GM19351 (cell line): ENCODE measurements at regions not wholly inside any gene's neighbourhood (a gene's known extent, or its start where the extent isn't known, plus 50 kb on each side); places are given as distances from the start of the nearest gene placed in this dataset.

Experiments
- ATAC-seq: cut with Tn5 transposase; IDR thresholded peaks from one replicate; pipeline ENCODE4 v1.9.1; 2021; ENCODE audit warnings: mild to moderate bottlenecking, moderate library complexity; ENCODE audit not compliant: unreplicated experiment

GRCh38 chr5:148912714-148913398 is 86.4 kb downstream of the ADRB2 start:
- no peak for ATAC-seq

DNA sequence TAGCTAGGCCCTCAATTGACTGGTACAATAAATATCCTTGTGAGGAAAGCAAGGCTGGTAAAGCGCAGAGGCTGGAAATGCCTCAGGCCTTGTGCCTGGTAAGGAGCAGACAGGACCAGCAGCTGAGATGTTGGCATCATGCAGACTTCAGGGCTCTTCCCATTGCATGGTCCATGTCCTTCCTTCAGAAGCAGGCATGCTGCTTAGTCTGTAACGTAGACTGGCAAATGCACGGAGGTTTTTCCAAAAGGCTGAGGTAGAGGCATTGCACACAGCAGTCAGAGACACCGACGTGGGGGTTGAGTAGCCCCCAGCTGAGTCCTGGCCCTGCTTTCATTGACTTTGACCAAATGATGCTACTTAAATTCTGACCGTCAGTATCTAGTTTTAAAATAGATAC is 87.1 kb downstream of the ADRB2 start:
- ATAC-seq = no peak

DNA sequence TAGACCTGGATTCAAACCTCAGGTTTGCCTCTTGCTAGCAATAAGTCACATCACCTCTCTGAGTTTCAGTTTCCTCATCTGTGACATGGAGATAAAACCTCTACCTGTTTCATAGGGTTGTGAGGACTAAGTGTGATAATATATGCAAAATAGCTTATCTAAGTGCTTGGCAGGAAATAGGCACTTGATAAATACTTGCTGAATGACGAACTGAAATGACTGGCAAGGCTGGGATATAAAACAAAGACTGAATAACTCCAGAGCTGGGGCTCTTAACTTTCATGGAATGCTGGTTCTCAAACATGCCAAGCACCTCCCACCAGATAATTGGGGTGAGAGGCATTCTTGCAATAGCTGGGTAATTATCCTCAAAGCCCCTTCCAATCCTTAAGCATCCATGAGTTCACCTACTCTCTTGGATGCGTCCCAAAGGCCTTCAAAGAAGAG is 87.6 kb downstream of the ADRB2 start:
- no peak for ATAC-seq

DNA sequence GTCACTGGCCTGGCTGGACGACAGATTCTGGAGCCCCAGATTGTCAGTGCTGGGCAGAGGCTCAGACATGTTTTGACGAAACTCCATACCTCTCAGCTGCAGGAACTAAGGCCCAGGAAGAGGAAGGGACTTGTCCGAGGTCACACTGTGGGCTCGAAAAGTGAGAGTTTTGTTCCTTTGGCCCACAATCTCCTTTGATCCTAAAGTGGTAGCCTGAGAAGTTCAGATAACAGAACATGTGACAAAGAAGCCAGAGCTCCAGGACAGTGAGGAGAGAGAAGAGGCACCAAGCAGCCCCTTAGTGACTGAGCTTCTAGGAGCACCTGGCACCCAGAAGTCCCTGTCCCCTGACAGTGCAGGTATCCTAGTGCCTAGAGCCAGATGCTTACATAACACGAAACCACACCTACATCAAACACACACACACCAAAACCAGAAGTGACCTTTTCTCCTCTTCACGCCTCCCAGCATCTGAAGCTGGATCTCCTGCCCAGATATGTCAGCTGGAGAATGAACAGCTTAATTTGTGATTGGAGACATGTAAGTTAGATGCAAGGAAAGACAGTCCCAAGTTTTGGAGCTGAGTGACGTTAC is 88.9 kb downstream of the ADRB2 start:
- peak; percentile 49 for ATAC-seq

GRCh38 chr5:148920646-148921288 is 94.4 kb downstream of the ADRB2 start:
- ATAC-seq = no peak

DNA sequence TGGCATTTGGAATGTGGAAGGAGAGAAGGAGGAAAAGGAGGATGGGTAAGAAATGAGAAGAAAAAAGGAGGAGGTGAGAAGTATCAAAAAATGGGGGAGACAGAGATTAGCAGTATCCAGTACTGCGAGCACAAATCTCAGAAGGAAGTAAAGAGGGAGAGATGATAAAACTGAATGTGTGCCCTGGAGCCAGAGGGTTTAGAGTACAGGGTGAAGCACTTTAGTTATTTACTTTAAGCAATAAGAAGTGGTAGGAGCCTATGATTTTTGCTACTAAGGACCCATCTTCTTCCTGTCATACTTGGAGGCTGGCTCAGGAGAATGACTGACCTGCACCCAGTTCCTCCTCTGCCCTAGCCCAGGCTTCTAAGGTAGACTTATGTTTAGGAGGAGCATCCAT is 94.9 kb downstream of the ADRB2 start:
- no peak for ATAC-seq

GRCh38 chr5:148922606-148923005 is 96.2 kb downstream of the ADRB2 start:
- ATAC-seq = peak; percentile 72

DNA sequence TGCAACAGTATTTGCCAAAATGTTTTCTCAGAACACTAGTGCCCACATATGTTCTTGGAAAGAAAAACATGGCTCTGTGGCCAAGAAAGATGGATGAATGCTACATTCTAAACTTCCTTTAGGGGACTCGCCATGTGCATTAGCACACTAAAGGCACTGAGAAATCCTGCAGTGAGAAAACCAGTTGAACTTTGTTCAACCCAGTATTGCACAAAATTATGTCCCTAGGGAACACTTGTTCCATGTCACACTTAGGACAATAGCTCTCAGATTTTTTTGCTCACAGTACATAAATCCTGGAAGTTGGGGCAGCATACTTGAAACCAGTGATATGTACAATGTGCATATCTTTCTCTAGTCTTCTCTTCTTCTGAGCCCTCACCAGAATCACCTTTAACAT is 96.6 kb downstream of the ADRB2 start:
- no peak for ATAC-seq

DNA sequence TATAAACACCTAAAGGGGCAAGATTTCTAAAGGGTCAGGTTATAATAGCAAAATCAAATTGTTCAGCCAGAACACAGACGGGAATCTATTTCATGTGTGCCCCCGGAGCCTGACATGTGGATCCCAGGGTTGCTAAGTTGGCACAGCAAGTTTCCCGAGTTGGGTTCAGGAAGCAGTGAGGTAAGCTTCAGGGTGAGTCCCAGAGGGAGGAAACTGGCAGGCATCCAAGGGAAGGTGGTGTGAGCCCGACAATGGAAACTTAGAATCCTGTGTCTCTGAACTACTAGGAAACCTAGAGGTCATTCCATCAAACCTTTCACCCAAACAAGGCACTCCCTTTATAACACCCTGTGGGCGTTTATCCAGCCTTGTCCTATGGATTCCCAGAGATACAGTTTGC is 98.4 kb downstream of the ADRB2 start:
- ATAC-seq = no peak

GRCh38 chr5:148926207-148926606 is 99.8 kb downstream of the ADRB2 start:
- no peak for ATAC-seq

GRCh38 chr5:148927307-148927946 is 101.0 kb downstream of the ADRB2 start:
- ATAC-seq = no peak

- no peak for ATAC-seq
These were observed 101.7 kb downstream of the ADRB2 start for GRCh38 chr5:148928141-148928540.

DNA sequence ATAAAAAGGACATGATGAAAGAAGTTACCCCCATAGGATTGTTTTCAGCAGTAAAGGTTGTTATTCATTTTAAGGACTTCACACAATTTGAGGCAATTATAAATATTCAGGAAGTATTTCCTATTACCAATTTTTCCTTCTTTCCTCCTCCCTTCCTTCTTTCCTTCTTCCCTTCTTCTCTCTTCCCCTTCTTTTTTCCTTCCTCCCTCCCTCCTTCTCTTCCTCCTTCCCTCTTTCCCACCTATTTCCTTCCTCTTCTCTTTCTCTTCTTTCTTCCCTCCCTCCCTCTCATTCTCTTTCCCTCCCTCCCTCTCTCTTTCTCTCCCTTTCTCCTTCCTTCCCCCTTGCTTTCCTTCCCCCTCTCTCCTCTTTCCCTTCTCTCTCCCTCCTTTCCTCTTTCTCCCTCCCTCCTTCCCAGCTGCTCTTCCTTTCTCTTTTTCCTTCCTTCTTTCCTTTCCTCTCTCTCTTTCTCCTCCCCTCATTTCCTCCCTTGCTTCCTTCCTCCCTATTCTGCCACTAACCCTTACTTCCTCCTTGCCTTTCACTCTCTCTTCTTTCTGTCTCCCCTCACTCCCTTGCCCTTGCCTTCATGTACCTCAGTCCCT is 105.1 kb downstream of the ADRB2 start:
- no peak for ATAC-seq

- ATAC-seq = no peak
These were observed 106.0 kb downstream of the ADRB2 start for GRCh38 chr5:148932355-148932935.

GRCh38 chr5:148933903-148934432 is 107.6 kb downstream of the ADRB2 start:
- ATAC-seq = no peak

DNA sequence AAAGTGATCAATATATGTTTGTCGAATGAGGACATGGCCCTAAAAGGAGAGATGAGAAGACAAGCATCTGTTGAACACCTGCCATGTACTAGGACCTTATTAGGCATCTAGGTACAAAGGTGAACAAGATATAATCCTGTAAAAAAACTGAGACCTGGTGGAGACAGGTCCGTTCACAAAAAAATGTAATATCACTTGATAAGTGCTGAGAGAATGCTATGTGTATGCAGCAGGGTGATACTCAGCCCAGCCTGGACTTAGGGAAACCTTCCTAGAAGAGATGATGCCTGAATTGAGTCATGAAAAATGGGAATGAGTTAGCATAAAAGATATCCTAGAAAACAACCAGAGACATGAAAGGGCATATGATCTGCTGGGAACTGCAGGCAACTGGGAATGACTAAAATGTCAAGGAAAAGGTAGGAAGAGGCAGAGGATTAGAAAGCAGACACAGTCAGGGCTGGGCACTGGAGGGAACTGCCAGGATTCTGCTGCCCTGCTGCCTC is 108.5 kb downstream of the ADRB2 start:
- no peak for ATAC-seq

GRCh38 chr5:148937239-148937638 is 110.8 kb downstream of the ADRB2 start:
- no peak for ATAC-seq

DNA sequence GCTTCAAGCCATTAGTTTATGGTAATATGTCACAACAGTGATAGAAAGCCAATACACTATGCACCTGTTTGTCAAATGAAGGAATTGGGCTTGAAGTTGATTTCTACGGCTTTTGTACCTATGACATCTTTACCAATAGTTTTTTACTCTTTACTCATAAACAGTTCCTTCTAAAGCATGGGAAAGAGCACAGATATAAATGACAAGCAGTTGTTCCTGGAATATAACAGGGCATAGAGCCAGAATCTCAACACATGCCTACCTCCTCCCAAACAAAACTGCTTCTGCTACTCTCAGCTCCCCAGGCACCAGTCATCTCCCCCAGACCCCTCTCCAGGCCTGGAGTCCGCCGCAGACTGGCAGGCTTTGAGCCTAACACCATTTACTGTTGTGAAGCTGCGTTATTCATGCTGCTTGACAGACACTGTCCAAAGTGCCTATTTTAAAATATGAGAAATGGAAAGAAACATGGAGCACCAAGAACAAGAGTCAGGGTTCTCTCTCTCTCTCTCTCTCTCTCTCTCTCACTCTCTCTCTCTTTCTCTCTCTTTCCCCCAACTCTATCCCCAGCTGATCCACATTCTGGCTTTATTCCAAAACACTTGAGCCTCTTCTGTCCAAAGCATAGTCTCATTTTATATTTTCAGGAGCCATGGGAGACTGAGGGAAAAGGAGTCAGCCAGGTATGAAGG is 111.6 kb downstream of the ADRB2 start:
- ATAC-seq = no peak

DNA sequence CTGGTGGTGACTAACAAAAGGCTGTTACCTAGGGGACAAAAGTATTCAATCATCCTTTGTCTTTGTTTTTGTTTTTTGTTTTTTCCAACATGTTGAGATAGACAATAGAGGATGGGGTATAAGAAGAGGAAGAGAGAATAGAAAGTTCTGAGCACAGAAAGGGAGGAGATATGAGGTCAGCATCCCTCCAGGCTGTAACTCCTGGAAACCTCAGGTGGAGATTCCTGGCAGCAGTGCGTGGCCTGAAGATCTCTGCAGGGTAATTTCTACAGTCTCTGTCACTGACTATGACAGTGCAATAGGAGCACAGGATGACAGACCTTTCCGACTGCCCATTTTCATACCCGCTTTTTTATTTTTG is 112.1 kb downstream of the ADRB2 start:
- ATAC-seq = no peak

DNA sequence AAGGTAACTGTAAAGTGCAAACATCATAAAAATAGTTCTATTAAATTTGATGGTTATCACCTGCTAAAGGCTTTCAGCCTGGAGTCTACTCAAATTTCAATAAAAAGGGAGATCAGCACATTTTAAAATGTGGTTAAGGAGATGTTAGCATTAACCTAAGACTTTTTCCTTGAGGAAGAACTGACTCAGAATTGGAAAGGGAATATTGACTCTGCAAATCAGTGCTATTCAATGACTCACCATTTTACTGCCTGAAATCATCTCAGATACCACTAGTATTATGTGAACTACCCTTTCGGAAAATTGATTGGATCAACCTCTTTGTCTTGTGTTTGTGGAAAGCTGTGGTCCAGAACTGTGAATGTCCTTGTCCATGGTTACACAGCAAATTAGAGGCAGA is 113.3 kb downstream of the ADRB2 start:
- no peak for ATAC-seq
